ENCODE measurements at regions not wholly inside any gene's neighbourhood (a gene's known extent, or its start where the extent isn't known, plus 50 kb on each side); places are given as distances from the start of the nearest gene placed in this dataset.

GRCh38 chr5:166046956-166047355, 2244.5 kb upstream of the WWC1 start:
- no peak for TF ChIP-seq POLR2A (IDR thresholded peaks at IDR 0.05; ENCODE audit: extremely low read depth, insufficient read length)
- no peak for TF ChIP-seq CTCF (IDR thresholded peaks at IDR 0.05; ENCODE audit: low read depth, low read length)

Measured in NB4 (cell line).